Naive thymus-derived CD4-positive, alpha-beta T cell (primary cell): ENCODE measurements at regions not wholly inside any gene's neighbourhood (a gene's known extent, or its start where the extent isn't known, plus 50 kb on each side); places are given as distances from the start of the nearest gene placed in this dataset.
"Not testable (repeated sequence)": the region's sequence is repeated elsewhere in the genome, so short reads cannot be mapped to it uniquely, and the experiment has no call there.

Source experiments
- ATAC-seq: fragments of 150-1000 bp; cut with Tn5 transposase; 2 replicates; pipeline ENCODE4 v1.10.0; 2021; ENCODE audit warnings: mild to moderate bottlenecking, moderate library complexity
- CTCF ChIA-PET: fragments of 350-600 bp; sonication (Branson Sonifier 250); formaldehyde crosslinking; loops from one replicate; lab custom pipeline; 2021; ENCODE audit warnings: antibody characterized with exemption; lab: Charles Lee
- POLR2A ChIA-PET: fragments of 350-600 bp; sonication (Branson Sonifier 250); formaldehyde crosslinking; loops from one replicate; lab custom pipeline; 2021; ENCODE audit warnings: antibody characterized with exemption, inconsistent platforms; lab: Charles Lee
- DNase-seq, 9 donors: peaks; one replicate each; pipeline versions ENCODE4 v3.0.0 to v3.0.0-alpha.2; 2020 to 2022; ENCODE audit warnings: mixed read lengths in 1 of 9
- H3K27ac ChIP-seq: one replicate; pipeline ENCODE4 v1.7.0; 2013; ENCODE audit warnings: mild to moderate bottlenecking, low read depth, low read length, moderate library complexity
- H3K27me3 ChIP-seq, 2 donors: one replicate each; pipeline ENCODE4 v1.7.0; 2013; ENCODE audit warnings: low read length in 2 of 2, mild to moderate bottlenecking in 2 of 2, moderate library complexity in 2 of 2; ENCODE audit not compliant: control insufficient read depth in 2 of 2, insufficient read depth in 2 of 2
- H3K36me3 ChIP-seq, 3 experiments: 1 replicate in 2 of 3; 2 replicates in 1 of 3; pipeline ENCODE4 v1.7.0; 2013; ENCODE audit warnings: low read length in 3 of 3, mild to moderate bottlenecking in 3 of 3, moderate library complexity in 1 of 3; ENCODE audit not compliant: insufficient read depth in 3 of 3, control insufficient read depth in 2 of 3
- H3K4me1 ChIP-seq, 2 donors: one replicate each; pipeline ENCODE4 v1.7.0; 2013; ENCODE audit warnings: low read length in 2 of 2, mild to moderate bottlenecking in 2 of 2, moderate library complexity in 1 of 2; ENCODE audit not compliant: control insufficient read depth in 2 of 2, insufficient read depth in 2 of 2
- H3K4me3 ChIP-seq: 2 replicates; pipeline ENCODE4 v1.7.0; 2013; ENCODE audit warnings: mild to moderate bottlenecking, low read length
- H3K9me3 ChIP-seq, 3 experiments: 1 replicate in 2 of 3; 2 replicates in 1 of 3; pipeline ENCODE4 v1.7.0; 2013; ENCODE audit warnings: low read length in 3 of 3; ENCODE audit not compliant: control insufficient read depth in 2 of 3
- H3K27ac Mint-ChIP-seq, 9 donors: one replicate each; pipeline ENCODE4 v1.8.0; 2020 to 2022; ENCODE audit warnings: mixed read lengths in 9 of 9, mild to moderate bottlenecking in 8 of 9, moderate library complexity in 5 of 9, inconsistent platforms in 2 of 9
- H3K27me3 Mint-ChIP-seq, 5 donors: one replicate each; pipeline ENCODE4 v1.8.0; 2021 to 2022; ENCODE audit warnings: mixed read lengths in 5 of 5, mild to moderate bottlenecking in 1 of 5
- H3K36me3 Mint-ChIP-seq, 5 donors: one replicate each; pipeline ENCODE4 v1.8.0; 2020 to 2022; ENCODE audit warnings: mixed read lengths in 5 of 5, mild to moderate bottlenecking in 3 of 5, inconsistent platforms in 1 of 5
- H3K4me1 Mint-ChIP-seq, 7 donors: one replicate each; pipeline ENCODE4 v1.8.0; 2020 to 2022; ENCODE audit warnings: mixed read lengths in 7 of 7, mild to moderate bottlenecking in 3 of 7, inconsistent platforms in 1 of 7
- H3K4me3 Mint-ChIP-seq, 10 donors: one replicate each; pipeline ENCODE4 v1.8.0; 2020 to 2022; ENCODE audit warnings: mild to moderate bottlenecking in 10 of 10, mixed read lengths in 10 of 10, moderate library complexity in 6 of 10, inconsistent platforms in 2 of 10
- H3K9me3 Mint-ChIP-seq, 11 donors: one replicate each; pipeline ENCODE4 v1.8.0; 2020 to 2022; ENCODE audit warnings: mixed read lengths in 11 of 11, mild to moderate bottlenecking in 4 of 11, inconsistent platforms in 1 of 11, moderate library complexity in 1 of 11
- intact Hi-C, 2 donors: fragments of 100-400 bp; cut with micrococcal nuclease; formaldehyde crosslinking; loops; one replicate each; pipeline ENCODE4 v1.15.1; 2023

DNA sequence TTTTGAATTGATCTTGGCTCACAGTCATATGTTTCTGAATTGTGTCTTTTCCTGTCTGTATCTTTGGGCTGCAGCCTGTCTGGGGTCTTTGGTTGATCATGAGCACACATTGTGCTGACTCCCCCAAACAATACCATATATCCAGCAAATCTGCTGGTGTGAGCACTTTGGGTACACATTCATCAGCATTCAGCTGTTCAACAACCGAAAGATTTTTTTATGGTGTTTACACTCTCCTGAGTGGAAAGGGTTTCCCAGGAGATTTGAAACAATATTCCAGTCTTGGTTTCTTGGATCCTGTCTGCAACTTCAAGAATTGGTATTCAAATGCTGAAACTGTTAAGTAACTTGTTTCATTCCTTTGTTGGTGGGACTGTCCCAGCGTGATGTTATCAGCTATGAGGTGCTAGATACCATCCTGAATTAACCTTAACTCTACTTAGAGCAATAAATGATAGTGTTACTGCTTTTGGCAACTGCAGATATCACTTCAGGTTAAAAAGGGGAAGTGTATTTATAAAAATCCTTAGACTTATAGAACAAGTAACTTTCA is 78.4 kb upstream of the DIAPH3 start:
- Histone ChIP-seq H3K36me3 (no peaks in the 10 kb centered on the region), H3K9me3 (no peaks in the 10 kb centered on the region), H3K4me3 (no peak overlapping the region), H3K27ac (no peak overlapping the region), H3K27me3 (no peaks in the 10 kb centered on the region), H3K4me1 (no peaks in the 10 kb centered on the region)
- DNase-seq (no peak), ATAC-seq (no peak)
- Mint-ChIP-seq H3K27me3 (peaks cover 0 to 10% (median 5%) of the 10 kb centered on the region in 5 donors), H3K36me3 (no peaks in the 10 kb centered on the region), H3K4me1 (peaks cover 0 to 4% (median 0%) of the 10 kb centered on the region in 7 donors), H3K4me3 (no peak overlapping the region), H3K27ac (no peak overlapping the region), H3K9me3 (peaks cover 0 to 1% (median 0%) of the 10 kb centered on the region in 11 donors)
- ChIA-PET CTCF (no interaction called here), POLR2A (no interaction called here)
- intact Hi-C loops: no loop called here

DNA sequence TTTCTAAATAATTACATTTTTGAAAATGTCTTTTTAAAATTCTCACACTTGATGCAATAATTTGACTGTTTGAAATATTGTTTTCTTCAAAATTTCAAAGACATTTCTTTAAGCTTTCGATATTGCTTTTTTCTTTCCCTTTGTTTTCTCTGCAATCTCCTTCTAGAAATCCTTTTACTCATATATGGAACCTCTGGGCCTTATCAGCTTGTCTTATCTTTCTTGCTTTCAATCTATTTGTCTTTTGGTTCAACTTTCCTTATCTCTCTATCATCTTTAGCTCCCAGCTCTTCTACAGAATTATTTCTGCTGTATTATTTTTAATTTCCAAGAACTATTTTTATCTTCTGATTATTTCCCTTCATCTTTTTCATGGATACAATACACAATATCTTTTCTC is 80.7 kb upstream of the DIAPH3 start:
- H3K4me1 ChIP-seq: no peaks in the 10 kb centered on the region
- no peak overlapping the region for H3K4me3 ChIP-seq
- CTCF ChIA-PET: interaction anchor here (0.7 kb wide), 1 partner anchor 45 kb away, joined by 3 read pairs; no protein-coding TSS in a partner anchor
- no peak overlapping the region for H3K4me3 Mint-ChIP-seq
- no peaks in the 10 kb centered on the region for H3K27me3 ChIP-seq
- intact Hi-C loops: no loop called here
- H3K36me3 ChIP-seq: no peaks in the 10 kb centered on the region
- ATAC-seq (no peak), DNase-seq (no peak)
- peaks cover 0 to 4% (median 0%) of the 10 kb centered on the region in 7 donors for H3K4me1 Mint-ChIP-seq
- peaks cover 0 to 2% (median 0%) of the 10 kb centered on the region in 11 donors for H3K9me3 Mint-ChIP-seq
- no peak overlapping the region for H3K27ac ChIP-seq
- POLR2A ChIA-PET: no interaction called here
- H3K36me3 Mint-ChIP-seq: no peaks in the 10 kb centered on the region
- peaks cover 0 to 10% (median 5%) of the 10 kb centered on the region in 5 donors for H3K27me3 Mint-ChIP-seq
- no peaks in the 10 kb centered on the region for H3K9me3 ChIP-seq
- H3K27ac Mint-ChIP-seq: no peak overlapping the region

DNA sequence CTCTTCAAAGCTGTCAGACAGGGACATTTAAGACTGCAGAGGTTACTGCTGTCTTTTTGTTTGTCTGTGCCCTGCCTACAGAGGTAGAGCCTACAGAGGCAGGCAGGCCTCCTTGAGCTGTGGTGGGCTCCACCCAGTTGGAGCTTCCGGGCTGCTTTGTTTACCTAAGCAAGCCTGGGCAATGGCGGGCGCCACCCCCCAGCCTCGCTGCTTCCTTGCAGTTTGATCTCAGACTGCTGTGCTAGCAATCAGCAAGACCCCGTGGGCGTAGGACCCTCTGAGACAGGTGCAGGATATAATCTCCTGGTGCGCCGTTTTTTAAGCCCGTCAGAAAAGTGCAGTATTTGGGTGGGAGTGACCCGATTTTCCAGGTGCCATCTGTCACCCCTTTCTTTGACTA is 87.7 kb upstream of the DIAPH3 start:
- POLR2A ChIA-PET, H3K27me3 ChIP-seq, H3K36me3 Mint-ChIP-seq, ATAC-seq, H3K4me1 ChIP-seq, H3K9me3 ChIP-seq, intact Hi-C loops, DNase-seq, CTCF ChIA-PET, H3K4me3 ChIP-seq, H3K4me1 Mint-ChIP-seq, H3K4me3 Mint-ChIP-seq, H3K9me3 Mint-ChIP-seq, H3K27ac ChIP-seq, H3K36me3 ChIP-seq, H3K27ac Mint-ChIP-seq: not testable (repeated sequence)
- peaks cover 0 to 11% (median 9%) of the 10 kb centered on the region in 5 donors for H3K27me3 Mint-ChIP-seq

- H3K27ac Mint-ChIP-seq: no peak overlapping the region
- H3K4me1 ChIP-seq: no peaks in the 10 kb centered on the region
- ChIA-PET POLR2A (no interaction called here), CTCF (interaction anchor here (0.6 kb wide), 1 partner anchor 421 kb away, joined by 3 read pairs; no protein-coding TSS in a partner anchor)
- intact Hi-C loops: no loop called here
- H3K9me3 Mint-ChIP-seq: peaks cover 0 to 10% (median 5%) of the 10 kb centered on the region in 11 donors
- ATAC-seq (no peak), DNase-seq (no peak)
- no peaks in the 10 kb centered on the region for H3K27me3 ChIP-seq
- no peak overlapping the region for H3K4me3 ChIP-seq
- peaks cover 0 to 4% (median 0%) of the 10 kb centered on the region in 7 donors for H3K4me1 Mint-ChIP-seq
- H3K4me3 Mint-ChIP-seq: no peak overlapping the region
- peaks cover 7 to 28% (median 15%) of the 10 kb centered on the region in 5 donors for H3K27me3 Mint-ChIP-seq
- peaks cover 0 to 5% (median 0%) of the 10 kb centered on the region in 5 donors for H3K36me3 Mint-ChIP-seq
- H3K27ac ChIP-seq: no peak overlapping the region
- no peaks in the 10 kb centered on the region for H3K9me3 ChIP-seq
- no peaks in the 10 kb centered on the region for H3K36me3 ChIP-seq
These were observed 94.6 kb upstream of the DIAPH3 start for GRCh38 chr13:60258349-60258748.

GRCh38 chr13:60260440-60260839 is 96.7 kb upstream of the DIAPH3 start:
- H3K4me3 Mint-ChIP-seq: no peak overlapping the region
- peaks cover 0 to 9% (median 4%) of the 10 kb centered on the region in 11 donors for H3K9me3 Mint-ChIP-seq
- DNase-seq: no peak
- Histone ChIP-seq H3K27me3 (no peaks in the 10 kb centered on the region), H3K9me3 (no peaks in the 10 kb centered on the region), H3K36me3 (no peaks in the 10 kb centered on the region), H3K4me3 (no peak overlapping the region), H3K4me1 (no peaks in the 10 kb centered on the region), H3K27ac (no peak overlapping the region)
- H3K36me3 Mint-ChIP-seq: peaks cover 0 to 5% (median 0%) of the 10 kb centered on the region in 5 donors
- ChIA-PET CTCF (no interaction called here), POLR2A (no interaction called here)
- no peak for ATAC-seq
- H3K27ac Mint-ChIP-seq: no peak overlapping the region
- H3K4me1 Mint-ChIP-seq: peaks cover 0 to 1% (median 0%) of the 10 kb centered on the region in 7 donors
- peaks cover 7 to 29% (median 20%) of the 10 kb centered on the region in 5 donors for H3K27me3 Mint-ChIP-seq
- intact Hi-C loops: no loop called here

- H3K36me3 ChIP-seq: no peaks in the 10 kb centered on the region
- ChIA-PET POLR2A (no interaction called here), CTCF (interaction anchor here (0.6 kb wide), 1 partner anchor 130 kb away, joined by 3 read pairs; no protein-coding TSS in a partner anchor)
- Mint-ChIP-seq H3K4me1 (no peaks in the 10 kb centered on the region), H3K4me3 (no peak overlapping the region), H3K9me3 (peaks cover 0 to 9% (median 4%) of the 10 kb centered on the region in 11 donors), H3K36me3 (peaks cover 0 to 5% (median 0%) of the 10 kb centered on the region in 5 donors), H3K27ac (no peak overlapping the region), H3K27me3 (peaks cover 7 to 29% (median 20%) of the 10 kb centered on the region in 5 donors)
- no peak overlapping the region for H3K4me3 ChIP-seq
- H3K27ac ChIP-seq: no peak overlapping the region
- intact Hi-C loops: no loop called here
- ATAC-seq: no peak
- no peaks in the 10 kb centered on the region for H3K27me3 ChIP-seq
- DNase-seq: no peak
- H3K9me3 ChIP-seq: no peaks in the 10 kb centered on the region
- no peaks in the 10 kb centered on the region for H3K4me1 ChIP-seq
These were observed 98.0 kb upstream of the DIAPH3 start for GRCh38 chr13:60261432-60262351.
